Calu3 (cell line): ENCODE measurements at regions not wholly inside any gene's neighbourhood (a gene's known extent, or its start where the extent isn't known, plus 50 kb on each side); places are given as distances from the start of the nearest gene placed in this dataset.

Experiments
- BruUV-seq: library from RNA; stranded (reverse); fragments of 400-500 nt; replicated peaks from 2 replicates; lab custom pipeline; 2021; lab: Mats Ljungman, UMichigan
- CTCF ChIA-PET: fragments of 300-600 bp; sonication (Branson Sonifier 250); formaldehyde crosslinking; loops from one replicate; lab custom pipeline; 2022; ENCODE audit warnings: antibody characterized with exemption; lab: Charles Lee
- DNase-seq: peaks from one replicate; pipeline ENCODE4 v3.0.0; 2022
- H3K27ac Mint-ChIP-seq: one replicate; pipeline ENCODE4 v1.8.0; 2022; ENCODE audit warnings: mixed read lengths; ENCODE audit not compliant: unreplicated experiment
- H3K27me3 Mint-ChIP-seq: one replicate; pipeline ENCODE4 v1.8.0; 2022; ENCODE audit warnings: mixed read lengths; ENCODE audit not compliant: unreplicated experiment
- H3K36me3 Mint-ChIP-seq: one replicate; pipeline ENCODE4 v1.8.0; 2022; ENCODE audit warnings: mild to moderate bottlenecking, moderate library complexity, mixed read lengths; ENCODE audit not compliant: insufficient read depth, unreplicated experiment
- H3K4me1 Mint-ChIP-seq: one replicate; pipeline ENCODE4 v1.8.0; 2022; ENCODE audit warnings: mild to moderate bottlenecking, low read depth, mixed read lengths; ENCODE audit not compliant: unreplicated experiment
- H3K4me3 Mint-ChIP-seq: one replicate; pipeline ENCODE4 v1.8.0; 2022; ENCODE audit warnings: mild to moderate bottlenecking, low read depth, moderate library complexity, mixed read lengths; ENCODE audit not compliant: unreplicated experiment
- H3K9me3 Mint-ChIP-seq: one replicate; pipeline ENCODE4 v1.8.0; 2022; ENCODE audit warnings: low read depth, mixed read lengths; ENCODE audit not compliant: unreplicated experiment
- CTCF ChIP-seq: fragments of 200-600 bp; IDR thresholded peaks from one replicate; pipeline ENCODE4 v1.8.0; 2022; ENCODE audit warnings: antibody characterized with exemption; ENCODE audit not compliant: unreplicated experiment
- intact Hi-C: fragments of 100-400 bp; cut with micrococcal nuclease; formaldehyde crosslinking; loops from one replicate; pipeline ENCODE4 v1.10.0; 2022; ENCODE audit not compliant: unreplicated experiment

DNA sequence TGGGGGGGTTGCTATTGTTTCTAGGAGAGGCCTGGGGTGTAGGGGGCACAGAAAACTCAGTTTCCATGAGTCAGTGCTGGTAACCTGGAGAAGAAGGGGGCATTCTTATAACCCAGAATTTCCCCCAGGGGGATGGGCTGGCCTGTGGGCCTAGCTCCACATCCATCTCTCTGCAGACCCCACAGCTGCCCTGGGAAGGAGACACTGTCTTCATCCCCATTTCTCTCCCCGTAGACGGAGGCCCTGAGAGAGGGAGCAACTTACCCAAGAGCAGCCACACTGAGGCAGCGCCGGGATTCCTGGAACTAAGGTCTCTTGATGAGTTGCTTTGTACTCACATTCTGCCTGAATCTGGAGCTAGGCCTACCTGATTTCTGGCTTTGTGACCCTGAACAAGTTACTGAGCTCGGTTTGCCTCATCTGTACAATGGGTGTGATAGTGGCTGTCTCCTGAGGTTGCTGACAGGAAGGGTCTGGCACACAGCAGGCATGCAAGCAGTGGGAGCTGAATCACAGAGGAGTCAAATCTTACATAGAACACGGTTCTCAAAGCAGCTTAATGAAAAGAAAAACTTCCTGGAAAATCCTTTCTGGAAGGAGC is 55.0 kb upstream of the LCTL start:
- Mint-ChIP-seq H3K4me3 (no peak overlapping the region), H3K9me3 (no peaks in the 10 kb centered on the region)
- CTCF ChIA-PET = interaction anchor here (0.7 to 1.1 kb wide), 2 partner anchors 8 to 231 kb away, joined by 3 to 5 read pairs; no protein-coding TSS in a partner anchor

GRCh38 chr15:66621491-66622467 is 56.0 kb upstream of the LCTL start:
- no peak overlapping the region for H3K4me3 Mint-ChIP-seq
- H3K4me1 Mint-ChIP-seq = peaks cover 29% of the 10 kb centered on the region
- BruUV-seq = no TSS peak
- no peaks in the 10 kb centered on the region for H3K9me3 Mint-ChIP-seq
- H3K27me3 Mint-ChIP-seq = peaks cover 32% of the 10 kb centered on the region
- CTCF ChIA-PET = interaction anchor here (0.6 to 1.1 kb wide), 3 partner anchors 7 to 230 kb away, joined by 3 to 5 read pairs (median 3); no protein-coding TSS in a partner anchor
- H3K27ac Mint-ChIP-seq = no peak overlapping the region
- H3K36me3 Mint-ChIP-seq = no peaks in the 10 kb centered on the region
- no peak for DNase-seq
- intact Hi-C loops = no loop called here
- TF ChIP-seq CTCF = no peak

More for the DNA sequence above, 55.0 kb upstream of the LCTL start:
- no peak for TF ChIP-seq CTCF
- no peak for DNase-seq
- no peak overlapping the region for H3K27ac Mint-ChIP-seq
- peaks cover 30% of the 10 kb centered on the region for H3K4me1 Mint-ChIP-seq
- peaks cover 32% of the 10 kb centered on the region for H3K27me3 Mint-ChIP-seq
- intact Hi-C loops = no loop called here
- no peaks in the 10 kb centered on the region for H3K36me3 Mint-ChIP-seq
- no TSS peak for BruUV-seq

GRCh38 chr15:66622591-66623022 is 56.8 kb upstream of the LCTL start:
- no peak for DNase-seq
- peaks cover 32% of the 10 kb centered on the region for H3K27me3 Mint-ChIP-seq
- H3K27ac Mint-ChIP-seq = no peak overlapping the region
- no peaks in the 10 kb centered on the region for H3K36me3 Mint-ChIP-seq
- H3K4me1 Mint-ChIP-seq = peaks cover 21% of the 10 kb centered on the region
- no peak overlapping the region for H3K4me3 Mint-ChIP-seq
- H3K9me3 Mint-ChIP-seq = no peaks in the 10 kb centered on the region
- intact Hi-C loops = no loop called here
- no TSS peak for BruUV-seq
- CTCF ChIA-PET = interaction anchor here (0.6 kb wide), 1 partner anchor 78 kb away, joined by 3 read pairs; no protein-coding TSS in a partner anchor
- no peak for TF ChIP-seq CTCF

DNA sequence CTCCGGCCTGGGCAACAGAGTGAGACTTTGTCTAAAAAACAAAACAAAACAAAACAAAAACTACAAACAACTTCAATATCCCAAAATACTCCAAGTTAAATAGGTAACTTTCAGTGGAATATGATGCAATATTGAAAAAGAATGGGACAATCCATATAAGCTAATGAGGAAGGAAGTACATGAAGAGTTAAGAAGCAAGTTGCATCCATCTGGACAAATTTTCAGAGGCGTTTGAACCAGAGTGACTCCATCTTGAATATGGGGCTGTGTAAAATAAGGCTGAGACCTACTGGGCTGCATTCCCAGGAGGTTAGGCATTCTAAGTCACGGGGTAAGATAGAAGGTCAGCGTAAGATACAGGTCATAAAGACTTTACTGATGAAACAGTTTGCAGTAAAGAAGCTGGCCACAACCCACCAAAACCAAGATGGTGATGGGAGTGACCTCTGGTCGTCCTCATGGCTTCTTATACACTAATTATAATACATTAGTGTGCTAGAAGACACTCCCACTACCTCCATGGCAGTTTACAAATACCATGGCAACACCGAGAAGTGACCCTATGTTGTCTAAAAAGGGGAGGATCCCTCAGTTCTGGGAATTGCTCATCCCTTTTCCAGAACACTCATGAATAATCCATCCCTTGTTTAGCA is 58.1 kb upstream of the LCTL start:
- TF ChIP-seq CTCF = no peak
- no peak for DNase-seq
- Mint-ChIP-seq H3K4me1 (peaks cover 13% of the 10 kb centered on the region), H3K36me3 (no peaks in the 10 kb centered on the region), H3K27ac (no peak overlapping the region), H3K4me3 (no peak overlapping the region), H3K9me3 (no peaks in the 10 kb centered on the region), H3K27me3 (peaks cover 43% of the 10 kb centered on the region)
- CTCF ChIA-PET = interaction anchor here (0.6 to 1.1 kb wide), 2 partner anchors 8 to 37 kb away, joined by 5 to 6 read pairs; no protein-coding TSS in a partner anchor
- BruUV-seq = no TSS peak
- intact Hi-C loops = no loop called here
